Prostate gland (tissue), 2 donors: ENCODE measurements at regions not wholly inside any gene's neighbourhood (a gene's known extent, or its start where the extent isn't known, plus 50 kb on each side); places are given as distances from the start of the nearest gene placed in this dataset.

ENCODE experiments used
- DNase-seq: peaks from one replicate; pipeline ENCODE4 v3.0.0-alpha.2; 2019; ENCODE audit warnings: low spot score
- H3K27ac ChIP-seq, 2 donors: fragments of 200-600 bp; sonication (generic); 2 replicates each; pipeline ENCODE4 v1.5.1; 2017 to 2019
- H3K27me3 ChIP-seq: fragments of 200-600 bp; sonication (generic); replicated peaks from 2 replicates; pipeline ENCODE4 v1.5.1; 2019; ENCODE audit not compliant: insufficient read depth
- H3K36me3 ChIP-seq, 2 donors: fragments of 200-600 bp; sonication (generic); 1 replicate in 1 of 2; 2 replicates in 1 of 2; pipeline versions ENCODE4 v1.5.1 to v1.8.1; 2017 to 2019
- H3K4me1 ChIP-seq: fragments of 200-600 bp; sonication (generic); replicated peaks from 2 replicates; pipeline ENCODE4 v1.5.1; 2019
- H3K4me3 ChIP-seq, 2 donors: fragments of 200-600 bp; sonication (generic); 2 replicates each; pipeline ENCODE4 v1.5.1; 2017 to 2019
- H3K9me3 ChIP-seq: fragments of 200-600 bp; sonication (generic); 2 replicates; pipeline ENCODE4 v1.5.1; 2017
- CTCF ChIP-seq, 4 experiments: fragments of 200-600 bp in 2 of 4; fragments of 450-650 bp in 2 of 4; sonication (generic) in 2 of 4; IDR thresholded peaks; 1 replicate in 3 of 4; 2 replicates in 1 of 4; pipeline ENCODE4 v1.5.1; 2016 to 2019; ENCODE audit warnings: antibody characterized with exemption in 4 of 4, mild to moderate bottlenecking in 2 of 4, moderate library complexity in 2 of 4
- POLR2A ChIP-seq: fragments of 450-650 bp; IDR thresholded peaks from one replicate; pipeline ENCODE4 v1.6.1; 2016; ENCODE audit warnings: antibody characterized with exemption, mild to moderate bottlenecking
- POLR2AphosphoS5 ChIP-seq: sonication (generic); formaldehyde crosslinking; IDR thresholded peaks from one replicate; pipeline ENCODE4 v1.6.1; 2017; ENCODE audit warnings: antibody characterized with exemption
- WGBS: methylation state at CpG from one replicate; pipeline ENCODE4 v1.1.5; 2018; 5-methylcytosine and 5-hydroxymethylcytosine counted together
- intact Hi-C: fragments of 100-400 bp; cut with DNase I; formaldehyde crosslinking; loops from one replicate; pipeline ENCODE4 v1.14.2; 2022

DNA sequence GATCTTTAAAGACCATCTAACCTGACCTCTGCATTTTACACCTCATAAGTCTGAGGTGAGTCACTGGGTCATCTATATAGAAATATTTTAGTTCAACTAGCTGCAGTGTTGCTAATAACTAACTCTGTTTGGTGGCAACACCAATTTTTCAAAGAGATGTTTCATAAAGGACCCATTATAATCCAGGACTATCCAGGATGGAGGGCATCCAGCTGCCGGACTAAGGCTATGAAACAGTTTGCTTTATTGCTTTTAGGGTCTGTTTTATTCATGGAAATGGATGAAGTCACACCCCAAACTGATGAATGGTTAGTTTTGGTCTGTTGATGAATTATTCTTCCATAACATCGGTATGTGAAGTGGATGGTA, 204.2 kb upstream of the GMDS start:
- 88% methylated on average over 2 of the region's 2 CpGs for WGBS
- Histone ChIP-seq H3K4me3 (no peak overlapping the region), H3K4me1 (no peaks in the 10 kb centered on the region), H3K27ac (no peak overlapping the region), H3K9me3 (no peaks in the 10 kb centered on the region), H3K36me3 (no peaks in the 10 kb centered on the region), H3K27me3 (no peaks in the 10 kb centered on the region)
- intact Hi-C loops = loop anchor here (5.0 to 10.0 kb wide), 2 partner anchors 185 to 842 kb away; partner anchors contain the start of gene FOXC1
- DNase-seq = no peak
- TF ChIP-seq POLR2A = no peak
- no peak for TF ChIP-seq POLR2AphosphoS5
- TF ChIP-seq CTCF (IDR thresholded peaks at IDR 0.05) = no peak

GRCh38 chr6:2448826-2449571, 203.6 kb upstream of the GMDS start:
- intact Hi-C loops = loop anchor here (5.0 to 10.0 kb wide), 2 partner anchors 186 to 842 kb away; partner anchors contain the start of gene FOXC1
- no peak overlapping the region for H3K27ac ChIP-seq
- H3K4me1 ChIP-seq = no peaks in the 10 kb centered on the region
- H3K36me3 ChIP-seq = no peaks in the 10 kb centered on the region
- TF ChIP-seq POLR2AphosphoS5 (no peak), CTCF (IDR thresholded peaks at IDR 0.05) (peak; percentile 14 to 59 (median 43))
- no peaks in the 10 kb centered on the region for H3K27me3 ChIP-seq
- 44% methylated on average over 22 of the region's 22 CpGs for WGBS
- H3K9me3 ChIP-seq = no peaks in the 10 kb centered on the region
- DNase-seq = peak; percentile 29
- H3K4me3 ChIP-seq = no peak overlapping the region

- Histone ChIP-seq H3K27me3 (no peaks in the 10 kb centered on the region), H3K4me3 (no peak overlapping the region), H3K27ac (no peak overlapping the region), H3K4me1 (no peaks in the 10 kb centered on the region), H3K36me3 (no peaks in the 10 kb centered on the region), H3K9me3 (no peaks in the 10 kb centered on the region)
- WGBS = 41% methylated on average over 3 of the region's 3 CpGs
- TF ChIP-seq POLR2A = no peak
- no peak for TF ChIP-seq POLR2AphosphoS5
- TF ChIP-seq CTCF (IDR thresholded peaks at IDR 0.05) = no peak
- no peak for DNase-seq
- intact Hi-C loops = loop anchor here (5.0 to 10.0 kb wide), 2 partner anchors 187 to 841 kb away; partner anchors contain the start of gene FOXC1
Observed at GRCh38 chr6:2447931-2448330, 202.5 kb upstream of the GMDS start.

- H3K27me3 ChIP-seq = no peaks in the 10 kb centered on the region
- TF ChIP-seq POLR2AphosphoS5 (no peak), CTCF (IDR thresholded peaks at IDR 0.05) (no peak), POLR2A (no peak)
- no peaks in the 10 kb centered on the region for H3K36me3 ChIP-seq
- H3K4me1 ChIP-seq = no peaks in the 10 kb centered on the region
- no peak overlapping the region for H3K4me3 ChIP-seq
- H3K27ac ChIP-seq = no peak overlapping the region
- no peak for DNase-seq
- intact Hi-C loops = loop anchor here (5.0 to 10.0 kb wide), 2 partner anchors 187 to 840 kb away; partner anchors contain the start of gene FOXC1
- no peaks in the 10 kb centered on the region for H3K9me3 ChIP-seq
- 64% methylated on average over 4 of the region's 4 CpGs for WGBS
Observed at GRCh38 chr6:2447318-2447920, 202.0 kb upstream of the GMDS start.
